Smooth muscle cell (in vitro differentiated cells): ENCODE measurements at regions not wholly inside any gene's neighbourhood (a gene's known extent, or its start where the extent isn't known, plus 50 kb on each side); places are given as distances from the start of the nearest gene placed in this dataset.

ENCODE experiments used
- DNase-seq: peaks from one replicate; lab custom pipeline; 2025; ENCODE audit not compliant: unreplicated experiment; lab: John Stamatoyannopoulos, UW
- H2AFZ ChIP-seq: fragments of 200-600 bp; sonication (generic); 2 replicates; pipeline ENCODE4 v1.6.0; 2016; ENCODE audit warnings: antibody characterized with exemption, low read depth, mild to moderate bottlenecking
- H3F3A ChIP-seq: fragments of 200-600 bp; sonication (generic); 2 replicates; pipeline ENCODE4 v1.6.0; 2017; ENCODE audit warnings: antibody characterized with exemption, low read depth
- H3K27ac ChIP-seq: fragments of 200-600 bp; sonication (generic); 2 replicates; pipeline ENCODE4 v1.5.1; 2016; ENCODE audit warnings: low read depth, mild to moderate bottlenecking
- H3K27me3 ChIP-seq: fragments of 200-600 bp; sonication (generic); 2 replicates; pipeline ENCODE4 v1.6.1; 2016; ENCODE audit warnings: low read depth, mild to moderate bottlenecking
- H3K36me3 ChIP-seq: fragments of 200-600 bp; sonication (generic); 2 replicates; pipeline ENCODE4 v1.5.1; 2016; ENCODE audit warnings: low read depth
- H3K4me1 ChIP-seq: fragments of 200-600 bp; sonication (generic); 2 replicates; pipeline ENCODE4 v1.5.1; 2016; ENCODE audit warnings: low read depth
- H3K4me2 ChIP-seq: fragments of 200-600 bp; sonication (generic); 2 replicates; pipeline ENCODE4 v1.6.0; 2016; ENCODE audit warnings: mild to moderate bottlenecking
- H3K4me3 ChIP-seq: fragments of 200-600 bp; sonication (generic); 2 replicates; pipeline ENCODE4 v1.5.1; 2016; ENCODE audit warnings: mild to moderate bottlenecking
- H3K79me2 ChIP-seq: fragments of 200-600 bp; sonication (generic); 2 replicates; pipeline ENCODE4 v1.6.0; 2016; ENCODE audit warnings: low read depth, mild to moderate bottlenecking
- H3K9ac ChIP-seq: fragments of 200-600 bp; sonication (generic); 2 replicates; pipeline ENCODE4 v1.6.0; 2016; ENCODE audit warnings: low read depth
- H3K9me3 ChIP-seq: fragments of 200-600 bp; sonication (generic); replicated peaks from 2 replicates; pipeline ENCODE4 v1.5.1; 2016; ENCODE audit warnings: low read depth
- H4K20me1 ChIP-seq: fragments of 200-600 bp; sonication (generic); 2 replicates; pipeline ENCODE4 v1.6.0; 2016; ENCODE audit warnings: low read depth
- CTCF ChIP-seq: fragments of 200-600 bp; sonication (generic); IDR thresholded peaks from 2 replicates; pipeline ENCODE4 v1.5.1; 2017; ENCODE audit warnings: borderline replicate concordance, mild to moderate bottlenecking, antibody characterized with exemption; ENCODE audit not compliant: insufficient read depth, poor library complexity, severe bottlenecking
- WGBS: methylation state at CpG from one replicate; pipeline ENCODE4 v1.1.7; 2016; ENCODE audit warnings: low lambda C conversion rate; 5-methylcytosine and 5-hydroxymethylcytosine counted together

DNA sequence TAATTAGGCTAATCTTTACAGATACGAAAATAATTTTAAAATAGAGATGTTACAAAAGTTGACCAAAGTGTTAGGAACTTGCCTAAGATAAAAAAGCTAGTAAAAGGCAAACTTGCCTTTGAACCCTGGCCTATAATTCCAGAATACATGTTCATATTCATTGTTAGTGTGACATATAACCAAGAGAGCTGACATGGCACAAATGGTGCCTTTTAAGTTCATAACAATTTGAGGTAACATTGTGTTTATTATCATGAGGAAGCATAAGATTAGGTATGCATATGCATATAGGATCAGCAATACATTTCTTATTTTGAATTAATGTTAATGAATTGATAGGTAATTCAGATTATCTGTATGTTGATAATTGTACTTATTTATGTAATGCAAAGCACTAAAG, 1537.9 kb upstream of the PRR20A start:
- WGBS: 82% methylated on average over 1 of the region's 1 CpG
- H2AFZ ChIP-seq: no peak overlapping the region

GRCh38 chr13:55606045-55606665, 1534.6 kb upstream of the PRR20A start:
- no peak for DNase-seq
- H3K79me2 ChIP-seq: no peaks in the 10 kb centered on the region
- no peak overlapping the region for H3K27ac ChIP-seq
- TF ChIP-seq CTCF: no peak
- H3K4me3 ChIP-seq: no peak overlapping the region
- 95% methylated on average over 20 of the region's 20 CpGs for WGBS
- H3K27me3 ChIP-seq: no peaks in the 10 kb centered on the region
- H3K4me1 ChIP-seq: no peaks in the 10 kb centered on the region
- no peaks in the 10 kb centered on the region for H3K9me3 ChIP-seq
- no peak overlapping the region for H2AFZ ChIP-seq
- no peaks in the 10 kb centered on the region for H3K36me3 ChIP-seq
- H3K4me2 ChIP-seq: no peak overlapping the region
- H4K20me1 ChIP-seq: no peaks in the 10 kb centered on the region
- no peak overlapping the region for H3K9ac ChIP-seq
- no peaks in the 10 kb centered on the region for H3F3A ChIP-seq

More for the DNA sequence above, 1537.9 kb upstream of the PRR20A start:
- Histone ChIP-seq H4K20me1 (no peaks in the 10 kb centered on the region), H3K36me3 (no peaks in the 10 kb centered on the region), H3K9ac (no peak overlapping the region), H3K4me2 (no peak overlapping the region), H3F3A (no peaks in the 10 kb centered on the region), H3K4me3 (no peak overlapping the region), H3K27ac (no peak overlapping the region), H3K4me1 (no peaks in the 10 kb centered on the region), H3K9me3 (no peaks in the 10 kb centered on the region), H3K79me2 (no peaks in the 10 kb centered on the region), H3K27me3 (no peaks in the 10 kb centered on the region)
- no peak for TF ChIP-seq CTCF
- DNase-seq: no peak

DNA sequence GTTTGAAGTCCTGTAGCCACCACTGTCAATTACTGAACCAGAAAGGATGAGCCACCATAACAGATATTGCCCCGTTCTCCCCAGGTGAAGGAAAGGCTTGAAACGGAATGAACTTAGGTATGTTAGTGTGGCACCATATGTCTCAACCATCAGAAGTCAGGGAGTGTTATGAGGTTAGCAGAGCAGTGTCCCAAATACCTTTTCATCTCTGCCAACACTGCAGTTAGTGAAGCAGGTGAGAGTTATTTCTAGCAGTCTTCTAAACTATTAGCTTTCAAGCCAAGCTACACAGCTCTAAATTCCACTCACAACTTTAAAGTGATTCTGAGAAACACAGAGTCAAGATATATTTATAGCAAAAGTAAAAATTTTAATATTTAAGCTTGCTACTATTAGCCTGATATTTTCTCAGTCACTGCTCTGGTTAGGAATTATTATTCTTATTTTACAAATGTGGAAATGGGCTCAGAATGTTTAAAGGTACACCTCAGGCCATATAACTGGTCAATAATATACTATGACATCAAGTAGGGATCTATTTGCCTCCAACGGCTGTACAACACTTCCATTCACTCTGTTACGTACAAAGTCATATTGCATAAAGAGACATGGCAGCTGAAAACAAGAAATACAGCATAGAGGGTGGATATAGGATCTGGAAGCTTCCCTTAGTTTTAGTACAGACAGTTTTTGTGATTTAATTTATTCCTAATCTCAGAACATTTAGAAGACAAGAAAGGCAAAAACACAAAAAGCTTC, 1527.1 kb upstream of the PRR20A start:
- Histone ChIP-seq H3K4me1 (no peaks in the 10 kb centered on the region), H3K9me3 (no peaks in the 10 kb centered on the region), H3K4me3 (no peak overlapping the region), H4K20me1 (no peaks in the 10 kb centered on the region), H3K9ac (no peak overlapping the region), H3K79me2 (no peaks in the 10 kb centered on the region), H3K27ac (no peak overlapping the region), H3K27me3 (no peaks in the 10 kb centered on the region), H3K36me3 (no peaks in the 10 kb centered on the region), H2AFZ (no peak overlapping the region), H3F3A (no peaks in the 10 kb centered on the region), H3K4me2 (no peak overlapping the region)
- DNase-seq: no peak
- TF ChIP-seq CTCF: no peak
- WGBS: 88% methylated on average over 4 of the region's 4 CpGs
